IMR-90 (cell line): ENCODE measurements at regions not wholly inside any gene's neighbourhood (a gene's known extent, or its start where the extent isn't known, plus 50 kb on each side); places are given as distances from the start of the nearest gene placed in this dataset.

Experiments
- ATAC-seq: fragments of 200-7000 bp; cut with Tn5 transposase; 2 replicates; pipeline ENCODE4 v1.9.1; 2020; ENCODE audit warnings: low read depth, mild to moderate bottlenecking, moderate library complexity
- BruUV-seq: library from RNA; stranded (reverse); fragments of 400-500 nt; replicated peaks from 2 replicates; lab custom pipeline; 2021; lab: Mats Ljungman, UMichigan
- CTCF ChIA-PET: fragments of 300-600 bp; formaldehyde crosslinking; extraction: SDS; loops from one replicate; lab custom pipeline; 2021; ENCODE audit warnings: antibody characterized with exemption; lab: Yijun Ruan, JAX
- POLR2A ChIA-PET: fragments of 300-600 bp; sonication (Branson Sonifier 250); formaldehyde crosslinking; loops from one replicate; lab custom pipeline; 2022; ENCODE audit warnings: antibody characterized with exemption; ENCODE audit not compliant: unreplicated experiment; lab: Charles Lee
- DNase-seq: peaks from one replicate; pipeline ENCODE4 v3.0.0; 2013
- H2AFZ ChIP-seq: replicated peaks from 2 replicates; pipeline ENCODE3; 2013; ENCODE audit warnings: low read length, mild to moderate bottlenecking; ENCODE audit not compliant: poor library complexity
- H2AK5ac ChIP-seq: 2 replicates; pipeline ENCODE4 v1.6.1; 2013; ENCODE audit warnings: low read depth, low read length, inconsistent platforms
- H2AK9ac ChIP-seq: replicated peaks from 2 replicates; pipeline ENCODE3; 2013; ENCODE audit warnings: mild to moderate bottlenecking, low read depth, low read length, moderate library complexity; ENCODE audit not compliant: poor library complexity
- H2BK120ac ChIP-seq: 2 replicates; pipeline ENCODE4 v1.6.1; 2013; ENCODE audit warnings: low read depth, low read length, inconsistent platforms
- H2BK15ac ChIP-seq: 3 replicates; pipeline ENCODE4 v1.6.1; 2013; ENCODE audit warnings: low read depth, low read length, inconsistent platforms
- H2BK20ac ChIP-seq: 2 replicates; pipeline ENCODE4 v1.6.1; 2013; ENCODE audit warnings: low read depth, mild to moderate bottlenecking, inconsistent platforms, low read length, moderate library complexity
- H2BK5ac ChIP-seq: 2 replicates; pipeline ENCODE4 v1.6.1; 2013; ENCODE audit warnings: mild to moderate bottlenecking, low read depth, low read length, inconsistent platforms; ENCODE audit not compliant: poor library complexity, severe bottlenecking
- H3K14ac ChIP-seq: replicated peaks from 2 replicates; pipeline ENCODE4 v1.6.1; 2013; ENCODE audit warnings: low read depth, low read length, inconsistent platforms
- H3K18ac ChIP-seq: 2 replicates; pipeline ENCODE4 v1.6.1; 2013; ENCODE audit warnings: low read depth, low read length, control low read depth
- H3K23ac ChIP-seq: 2 replicates; pipeline ENCODE4 v1.6.1; 2013; ENCODE audit warnings: low read depth, low read length, inconsistent platforms
- H3K27ac ChIP-seq: 2 replicates; pipeline ENCODE4 v1.5.1; 2013; ENCODE audit warnings: mild to moderate bottlenecking, control low read depth, low read length; ENCODE audit not compliant: insufficient read depth
- H3K27me3 ChIP-seq: 2 replicates; pipeline ENCODE4 v1.6.1; 2013; ENCODE audit warnings: low read length; ENCODE audit not compliant: control insufficient read depth, insufficient read depth
- H3K36me3 ChIP-seq: 2 replicates; pipeline ENCODE4 v1.6.1; 2013; ENCODE audit warnings: low read length, mixed read lengths; ENCODE audit not compliant: control insufficient read depth, insufficient read depth
- H3K4ac ChIP-seq: 2 replicates; pipeline ENCODE4 v1.6.1; 2013; ENCODE audit warnings: low read depth, low read length, inconsistent platforms
- H3K4me1 ChIP-seq: 2 replicates; pipeline ENCODE4 v1.6.1; 2013; ENCODE audit warnings: low read length, mixed read lengths; ENCODE audit not compliant: control insufficient read depth, insufficient read depth
- H3K4me2 ChIP-seq: 2 replicates; pipeline ENCODE4 v1.6.1; 2013; ENCODE audit warnings: low read depth, mild to moderate bottlenecking, control low read depth, low read length, moderate library complexity
- H3K4me3 ChIP-seq: 2 replicates; pipeline ENCODE4 v1.5.1; 2013; ENCODE audit warnings: low read depth, mild to moderate bottlenecking, control low read depth, low read length, moderate library complexity; ENCODE audit not compliant: insufficient read depth
- H3K56ac ChIP-seq: 2 replicates; pipeline ENCODE4 v1.6.1; 2013; ENCODE audit warnings: low read length, inconsistent platforms; ENCODE audit not compliant: insufficient read depth; ENCODE audit errors: extremely low read depth
- H3K79me1 ChIP-seq, 2 experiments: 2 replicates each; pipeline ENCODE4 v1.6.1; 2013; ENCODE audit warnings: low read length in 2 of 2, inconsistent platforms in 1 of 2, low read depth in 1 of 2
- H3K9ac ChIP-seq: 2 replicates; pipeline ENCODE4 v1.6.1; 2013; ENCODE audit warnings: low read depth, low read length, control low read depth
- H3K9me1 ChIP-seq: 2 replicates; pipeline ENCODE4 v1.6.1; 2013; ENCODE audit warnings: low read length, inconsistent platforms; ENCODE audit not compliant: insufficient read depth
- H3K9me3 ChIP-seq: 2 replicates; pipeline ENCODE4 v1.6.1; 2013; ENCODE audit warnings: low read length; ENCODE audit not compliant: control insufficient read depth, insufficient read depth
- H4K20me1 ChIP-seq: 2 replicates; pipeline ENCODE4 v1.6.1; 2013; ENCODE audit warnings: low read length, inconsistent platforms; ENCODE audit not compliant: insufficient read depth
- H4K5ac ChIP-seq: 2 replicates; pipeline ENCODE4 v1.6.1; 2013; ENCODE audit warnings: mild to moderate bottlenecking, low read depth, low read length, control low read depth
- H4K8ac ChIP-seq, 2 experiments: 2 replicates each; pipeline ENCODE4 v1.6.1; 2013; ENCODE audit warnings: low read depth in 2 of 2, low read length in 2 of 2, control low read depth in 1 of 2, inconsistent platforms in 1 of 2
- H4K91ac ChIP-seq: 2 replicates; pipeline ENCODE4 v1.6.1; 2013; ENCODE audit warnings: low read depth, low read length, inconsistent platforms; ENCODE audit not compliant: insufficient read depth
- BHLHE40 ChIP-seq: fragments of 150-350 bp; IDR thresholded peaks from 2 replicates; pipeline ENCODE4 v1.6.1; 2016; ENCODE audit warnings: mild to moderate bottlenecking, low read depth, low read length
- CEBPB ChIP-seq: IDR thresholded peaks from 2 replicates; pipeline ENCODE4 v1.6.1; 2012; ENCODE audit warnings: low read depth, low read length, improper control_type of control experiment
- CHD1 ChIP-seq: IDR thresholded peaks from 2 replicates; pipeline ENCODE4 v1.6.1; 2012; ENCODE audit warnings: low read depth, low read length, improper control_type of control experiment
- FOS ChIP-seq: fragments of 150-350 bp; IDR thresholded peaks from 2 replicates; pipeline ENCODE4 v1.6.1; 2016; ENCODE audit warnings: low read depth, low read length
- MAFK ChIP-seq: IDR thresholded peaks from 2 replicates; pipeline ENCODE4 v1.6.1; 2012; ENCODE audit warnings: low read depth, low read length, improper control_type of control experiment
- MAZ ChIP-seq: IDR thresholded peaks from 2 replicates; pipeline ENCODE4 v1.6.1; 2012; ENCODE audit warnings: low read depth, mild to moderate bottlenecking, low read length, improper control_type of control experiment, moderate library complexity, borderline replicate concordance
- MXI1 ChIP-seq: IDR thresholded peaks from 2 replicates; pipeline ENCODE4 v1.6.1; 2012; ENCODE audit warnings: low read depth, mild to moderate bottlenecking, low read length, moderate library complexity, borderline replicate concordance
- NFE2L2 ChIP-seq: fragments of 150-350 bp; IDR thresholded peaks from 2 replicates; pipeline ENCODE4 v1.6.1; 2016; ENCODE audit warnings: low read depth, mild to moderate bottlenecking, low read length
- POLR2A ChIP-seq: IDR thresholded peaks from 2 replicates; pipeline ENCODE4 v1.6.1; 2012; ENCODE audit warnings: mild to moderate bottlenecking, low read depth, low read length
- RAD21 ChIP-seq: IDR thresholded peaks from 2 replicates; pipeline ENCODE4 v1.6.1; 2012; ENCODE audit warnings: low read length, improper control_type of control experiment
- RCOR1 ChIP-seq: IDR thresholded peaks from 2 replicates; pipeline ENCODE4 v1.6.1; 2012; ENCODE audit warnings: mild to moderate bottlenecking, low read length, improper control_type of control experiment; ENCODE audit not compliant: insufficient replicate concordance
- RFX5 ChIP-seq: IDR thresholded peaks from 2 replicates; pipeline ENCODE4 v1.8.0; 2012; ENCODE audit warnings: low read depth, mild to moderate bottlenecking, low read length, moderate library complexity
- SMC3 ChIP-seq: fragments of 150-350 bp; IDR thresholded peaks from 2 replicates; pipeline ENCODE4 v1.6.1; 2016; ENCODE audit warnings: low read depth, mild to moderate bottlenecking, antibody characterized with exemption, low read length, moderate library complexity
- WGBS, 2 experiments: methylation state at CpG; one replicate each; pipeline versions ENCODE4 v1.1.5 to v1.1.7; 2013; ENCODE audit warnings: missing lambda C conversion rate in 2 of 2; ENCODE audit not compliant: insufficient read length in 1 of 2; ENCODE audit errors: extremely low coverage in 2 of 2; 5-methylcytosine and 5-hydroxymethylcytosine counted together
- dilution Hi-C: fragments of 300-500 bp; cut with HindIII; formaldehyde crosslinking; loops from one replicate; pipeline ENCODE4 v1.14.3; 2018; ENCODE audit warnings: low sequenced_read_pairs; ENCODE audit not compliant: unreplicated experiment
- in situ Hi-C: fragments of 300-500 bp; cut with MboI; formaldehyde crosslinking; loops from 3 replicates; pipeline ENCODE4 v1.14.3; 2019; ENCODE audit warnings: low sequenced_read_pairs, inconsistent platforms, mixed read lengths
- intact Hi-C: fragments of 100-400 bp; cut with micrococcal nuclease; formaldehyde crosslinking; loops from 2 replicates; pipeline ENCODE4 v1.10.0; 2022
- TF ChIP-seq, protein P1 (sequence below): fragments of 150-350 bp; IDR thresholded peaks from 2 replicates; pipeline ENCODE4 v1.6.1; 2017; ENCODE audit warnings: mild to moderate bottlenecking, antibody characterized with exemption, low read length, low read depth
- TF ChIP-seq, protein P2 (sequence below): conservative IDR thresholded peaks from 2 replicates; pipeline ENCODE4 v1.5.1; 2012; ENCODE audit warnings: mild to moderate bottlenecking, low read depth, low read length, improper control_type of control experiment
- TF ChIP-seq, protein P3 (sequence below): fragments of 150-350 bp; IDR thresholded peaks from 2 replicates; pipeline ENCODE4 v1.6.1; 2016; ENCODE audit warnings: low read depth, mild to moderate bottlenecking, low read length, moderate library complexity, borderline replicate concordance

DNA sequence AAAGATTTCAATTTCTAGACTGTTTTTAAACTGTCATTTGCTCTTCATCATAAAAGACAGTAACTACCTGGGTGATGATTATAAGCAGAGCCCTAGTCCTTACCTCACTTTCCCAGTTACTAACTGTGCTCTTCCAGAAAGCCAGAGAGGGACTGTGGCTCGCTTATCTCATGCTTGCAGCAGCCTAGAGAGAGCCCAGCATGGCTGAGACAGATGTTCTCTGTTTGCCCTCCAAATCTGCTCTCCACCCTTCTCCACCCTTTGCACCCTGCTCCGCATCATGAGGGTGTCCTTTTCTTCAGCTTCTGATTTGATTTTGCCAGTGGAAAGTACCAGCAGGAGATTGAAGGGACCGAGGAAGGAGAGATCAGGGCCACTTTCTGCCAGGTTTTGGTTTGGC lies 61.2 kb upstream of the SELENOP start:
- no peak overlapping the region for H3K27ac ChIP-seq
- H3K4me3 ChIP-seq = no peak overlapping the region
- H3K14ac ChIP-seq = no peak overlapping the region
- no peaks in the 10 kb centered on the region for H3K4me1 ChIP-seq
- no peak overlapping the region for H2AK5ac ChIP-seq
- intact Hi-C loops (no loop called here), in situ Hi-C loops (no loop called here), dilution Hi-C loops (no loop called here)
- CTCF ChIA-PET = no interaction called here
- no TSS peak for BruUV-seq
- H4K8ac ChIP-seq = no peak overlapping the region
- ATAC-seq = no peak
- H4K20me1 ChIP-seq = no peaks in the 10 kb centered on the region
- H3K27me3 ChIP-seq = peaks cover 7% of the 10 kb centered on the region
- no peak overlapping the region for H3K18ac ChIP-seq
- H3K4me2 ChIP-seq = no peak overlapping the region
- H4K91ac ChIP-seq = no peak overlapping the region
- H2BK20ac ChIP-seq = no peak overlapping the region
- WGBS, 2 experiments = no CpG with 5 or more reads among the region's 3 CpGs
- DNase-seq = no peak
- H3K9me3 ChIP-seq = no peaks in the 10 kb centered on the region
- H4K5ac ChIP-seq = no peak overlapping the region
- no peaks in the 10 kb centered on the region for H3K36me3 ChIP-seq
- H3K56ac ChIP-seq = no peak overlapping the region
- H2BK5ac ChIP-seq = no peak overlapping the region
- no peaks in the 10 kb centered on the region for H3K79me1 ChIP-seq
- TF ChIP-seq NFE2L2 (no peak), CHD1 (no peak), CEBPB (no peak), BHLHE40 (no peak), RAD21 (no peak), RCOR1 (no peak), SMC3 (no peak), MAZ (no peak), POLR2A (no peak), MAFK (no peak), RFX5 (no peak), MXI1 (no peak), FOS (no peak)
- TF ChIP-seq, protein P1, sequence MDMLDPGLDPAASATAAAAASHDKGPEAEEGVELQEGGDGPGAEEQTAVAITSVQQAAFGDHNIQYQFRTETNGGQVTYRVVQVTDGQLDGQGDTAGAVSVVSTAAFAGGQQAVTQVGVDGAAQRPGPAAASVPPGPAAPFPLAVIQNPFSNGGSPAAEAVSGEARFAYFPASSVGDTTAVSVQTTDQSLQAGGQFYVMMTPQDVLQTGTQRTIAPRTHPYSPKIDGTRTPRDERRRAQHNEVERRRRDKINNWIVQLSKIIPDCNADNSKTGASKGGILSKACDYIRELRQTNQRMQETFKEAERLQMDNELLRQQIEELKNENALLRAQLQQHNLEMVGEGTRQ = no peak
- TF ChIP-seq, protein P2, sequence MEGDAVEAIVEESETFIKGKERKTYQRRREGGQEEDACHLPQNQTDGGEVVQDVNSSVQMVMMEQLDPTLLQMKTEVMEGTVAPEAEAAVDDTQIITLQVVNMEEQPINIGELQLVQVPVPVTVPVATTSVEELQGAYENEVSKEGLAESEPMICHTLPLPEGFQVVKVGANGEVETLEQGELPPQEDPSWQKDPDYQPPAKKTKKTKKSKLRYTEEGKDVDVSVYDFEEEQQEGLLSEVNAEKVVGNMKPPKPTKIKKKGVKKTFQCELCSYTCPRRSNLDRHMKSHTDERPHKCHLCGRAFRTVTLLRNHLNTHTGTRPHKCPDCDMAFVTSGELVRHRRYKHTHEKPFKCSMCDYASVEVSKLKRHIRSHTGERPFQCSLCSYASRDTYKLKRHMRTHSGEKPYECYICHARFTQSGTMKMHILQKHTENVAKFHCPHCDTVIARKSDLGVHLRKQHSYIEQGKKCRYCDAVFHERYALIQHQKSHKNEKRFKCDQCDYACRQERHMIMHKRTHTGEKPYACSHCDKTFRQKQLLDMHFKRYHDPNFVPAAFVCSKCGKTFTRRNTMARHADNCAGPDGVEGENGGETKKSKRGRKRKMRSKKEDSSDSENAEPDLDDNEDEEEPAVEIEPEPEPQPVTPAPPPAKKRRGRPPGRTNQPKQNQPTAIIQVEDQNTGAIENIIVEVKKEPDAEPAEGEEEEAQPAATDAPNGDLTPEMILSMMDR = no peak
- TF ChIP-seq, protein P3, sequence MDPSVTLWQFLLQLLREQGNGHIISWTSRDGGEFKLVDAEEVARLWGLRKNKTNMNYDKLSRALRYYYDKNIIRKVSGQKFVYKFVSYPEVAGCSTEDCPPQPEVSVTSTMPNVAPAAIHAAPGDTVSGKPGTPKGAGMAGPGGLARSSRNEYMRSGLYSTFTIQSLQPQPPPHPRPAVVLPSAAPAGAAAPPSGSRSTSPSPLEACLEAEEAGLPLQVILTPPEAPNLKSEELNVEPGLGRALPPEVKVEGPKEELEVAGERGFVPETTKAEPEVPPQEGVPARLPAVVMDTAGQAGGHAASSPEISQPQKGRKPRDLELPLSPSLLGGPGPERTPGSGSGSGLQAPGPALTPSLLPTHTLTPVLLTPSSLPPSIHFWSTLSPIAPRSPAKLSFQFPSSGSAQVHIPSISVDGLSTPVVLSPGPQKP = no peak
- H3K9me1 ChIP-seq = no peaks in the 10 kb centered on the region
- H2AFZ ChIP-seq = no peak overlapping the region
- H2BK120ac ChIP-seq = no peak overlapping the region
- no peak overlapping the region for H2AK9ac ChIP-seq
- H3K9ac ChIP-seq = no peak overlapping the region
- H3K4ac ChIP-seq = no peak overlapping the region
- POLR2A ChIA-PET = no interaction called here
- H3K23ac ChIP-seq = no peak overlapping the region
- no peak overlapping the region for H2BK15ac ChIP-seq
